ENCODE measurements at regions not wholly inside any gene's neighbourhood (a gene's known extent, or its start where the extent isn't known, plus 50 kb on each side); places are given as distances from the start of the nearest gene placed in this dataset.
"Not testable (repeated sequence)": the region's sequence is repeated elsewhere in the genome, so short reads cannot be mapped to it uniquely, and the experiment has no call there.

- TF ChIP-seq, protein P1, sequence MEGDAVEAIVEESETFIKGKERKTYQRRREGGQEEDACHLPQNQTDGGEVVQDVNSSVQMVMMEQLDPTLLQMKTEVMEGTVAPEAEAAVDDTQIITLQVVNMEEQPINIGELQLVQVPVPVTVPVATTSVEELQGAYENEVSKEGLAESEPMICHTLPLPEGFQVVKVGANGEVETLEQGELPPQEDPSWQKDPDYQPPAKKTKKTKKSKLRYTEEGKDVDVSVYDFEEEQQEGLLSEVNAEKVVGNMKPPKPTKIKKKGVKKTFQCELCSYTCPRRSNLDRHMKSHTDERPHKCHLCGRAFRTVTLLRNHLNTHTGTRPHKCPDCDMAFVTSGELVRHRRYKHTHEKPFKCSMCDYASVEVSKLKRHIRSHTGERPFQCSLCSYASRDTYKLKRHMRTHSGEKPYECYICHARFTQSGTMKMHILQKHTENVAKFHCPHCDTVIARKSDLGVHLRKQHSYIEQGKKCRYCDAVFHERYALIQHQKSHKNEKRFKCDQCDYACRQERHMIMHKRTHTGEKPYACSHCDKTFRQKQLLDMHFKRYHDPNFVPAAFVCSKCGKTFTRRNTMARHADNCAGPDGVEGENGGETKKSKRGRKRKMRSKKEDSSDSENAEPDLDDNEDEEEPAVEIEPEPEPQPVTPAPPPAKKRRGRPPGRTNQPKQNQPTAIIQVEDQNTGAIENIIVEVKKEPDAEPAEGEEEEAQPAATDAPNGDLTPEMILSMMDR (IDR thresholded peaks at IDR 0.05) = not testable (repeated sequence)
- not testable (repeated sequence) for TF ChIP-seq POLR2A (IDR thresholded peaks at IDR 0.05); POLR2AphosphoS5 (IDR thresholded peaks at IDR 0.05); EP300 (IDR thresholded peaks at IDR 0.05; ENCODE audit: low read depth)
These were observed 1074.1 kb upstream of the CELF4 start for GRCh38 chr18:38639700-38640099.
